ENCODE measurements at regions not wholly inside any gene's neighbourhood (a gene's known extent, or its start where the extent isn't known, plus 50 kb on each side); places are given as distances from the start of the nearest gene placed in this dataset.

DNA sequence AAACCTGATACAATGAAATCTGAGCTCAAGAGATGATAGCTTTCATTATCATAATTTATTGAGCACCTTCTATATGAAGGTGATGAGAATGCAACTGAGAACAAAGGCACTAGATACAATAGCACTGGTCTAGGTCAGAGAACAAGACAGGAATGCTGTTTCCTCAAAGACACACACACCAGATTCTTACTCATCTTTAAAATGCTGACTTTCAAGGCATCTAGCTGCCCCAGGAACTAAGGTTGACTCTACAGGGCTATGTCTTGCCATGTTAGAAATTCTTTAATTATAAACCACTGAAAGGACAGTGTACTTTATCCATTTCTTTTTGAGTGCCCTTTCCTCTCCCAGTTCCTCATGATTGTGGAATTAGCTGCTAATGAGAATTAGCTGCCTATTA, 195.4 kb upstream of the RMST start:
- no peak overlapping the region for H3K27ac ChIP-seq (ENCODE audit: control insufficient read depth, insufficient read depth, low read length)
- FAIRE-seq: no peak
- no peaks in the 10 kb centered on the region for H3K9me3 ChIP-seq (ENCODE audit: control insufficient read depth, low read depth, low read length)
- H2AFZ ChIP-seq (ENCODE audit: control insufficient read depth, low read length): no peak overlapping the region
- no peak overlapping the region for H3K4me3 ChIP-seq (ENCODE audit: control insufficient read depth in 2 of 3, extremely low read depth in 1 of 3, insufficient read depth in 2 of 3, low read depth in 1 of 3, low read length in 3 of 3)
- H3K9me1 ChIP-seq (ENCODE audit: control insufficient read depth, extremely low read depth, insufficient read depth, low read length): no peaks in the 10 kb centered on the region
- dilution Hi-C loops (cut with MboI; ENCODE audit: extremely low pct_ligation_motif_present, low sequenced_read_pairs): no loop called here
- DNase-seq (ENCODE audit: low read depth, low spot score): no peak
- H3K79me2 ChIP-seq (ENCODE audit: control insufficient read depth, insufficient read depth, low read length): no peaks in the 10 kb centered on the region
- no peak for TF ChIP-seq EZH2 (IDR thresholded peaks at IDR 0.05; ENCODE audit: low read length)
- TF ChIP-seq CTCF (optimal IDR thresholded peaks at IDR 0.05 in 1 of 3, IDR thresholded peaks at IDR 0.05 in 1 of 3, conservative IDR thresholded peaks at IDR 0.05 in 1 of 3; ENCODE audit: extremely low read depth in 1 of 3, insufficient read depth in 2 of 3, low read length in 3 of 3): no peak
- no peaks in the 10 kb centered on the region for H3K27me3 ChIP-seq (ENCODE audit: control insufficient read depth, extremely low read depth, insufficient read depth, low read length)
- H3K9ac ChIP-seq (ENCODE audit: control insufficient read depth, extremely low read depth, insufficient read depth, low read length): no peak overlapping the region
- H3K4me1 ChIP-seq (ENCODE audit: control insufficient read depth, extremely low read depth, insufficient read depth, low read length): no peaks in the 10 kb centered on the region
- no peak overlapping the region for H3K4me2 ChIP-seq (ENCODE audit: control insufficient read depth, extremely low read depth, insufficient read depth, low read depth, low read length)
- H4K20me1 ChIP-seq (ENCODE audit: control insufficient read depth, extremely low read depth, insufficient read depth, low read length): no peaks in the 10 kb centered on the region
- no peaks in the 10 kb centered on the region for H3K36me3 ChIP-seq (ENCODE audit: control insufficient read depth in 2 of 2, extremely low read depth in 1 of 2, insufficient read depth in 2 of 2, low read length in 2 of 2)

- H3K27ac ChIP-seq (ENCODE audit: control insufficient read depth, insufficient read depth, low read length): no peak overlapping the region
- DNase-seq (ENCODE audit: low read depth, low spot score): no peak
- no peaks in the 10 kb centered on the region for H3K79me2 ChIP-seq (ENCODE audit: control insufficient read depth, insufficient read depth, low read length)
- dilution Hi-C loops (cut with MboI; ENCODE audit: extremely low pct_ligation_motif_present, low sequenced_read_pairs): no loop called here
- H2AFZ ChIP-seq (ENCODE audit: control insufficient read depth, low read length): no peak overlapping the region
- H3K9ac ChIP-seq (ENCODE audit: control insufficient read depth, extremely low read depth, insufficient read depth, low read length): no peak overlapping the region
- H3K27me3 ChIP-seq (ENCODE audit: control insufficient read depth, extremely low read depth, insufficient read depth, low read length): no peaks in the 10 kb centered on the region
- no peak overlapping the region for H3K4me2 ChIP-seq (ENCODE audit: control insufficient read depth, extremely low read depth, insufficient read depth, low read depth, low read length)
- H3K9me1 ChIP-seq (ENCODE audit: control insufficient read depth, extremely low read depth, insufficient read depth, low read length): no peaks in the 10 kb centered on the region
- FAIRE-seq: no peak
- H3K36me3 ChIP-seq (ENCODE audit: control insufficient read depth in 2 of 2, extremely low read depth in 1 of 2, insufficient read depth in 2 of 2, low read length in 2 of 2): no peaks in the 10 kb centered on the region
- no peaks in the 10 kb centered on the region for H3K9me3 ChIP-seq (ENCODE audit: control insufficient read depth, low read depth, low read length)
- TF ChIP-seq CTCF (optimal IDR thresholded peaks at IDR 0.05 in 1 of 3, IDR thresholded peaks at IDR 0.05 in 1 of 3, conservative IDR thresholded peaks at IDR 0.05 in 1 of 3; ENCODE audit: extremely low read depth in 1 of 3, insufficient read depth in 2 of 3, low read length in 3 of 3): no peak
- H4K20me1 ChIP-seq (ENCODE audit: control insufficient read depth, extremely low read depth, insufficient read depth, low read length): no peaks in the 10 kb centered on the region
- H3K4me1 ChIP-seq (ENCODE audit: control insufficient read depth, extremely low read depth, insufficient read depth, low read length): no peaks in the 10 kb centered on the region
- H3K4me3 ChIP-seq (ENCODE audit: control insufficient read depth in 2 of 3, extremely low read depth in 1 of 3, insufficient read depth in 2 of 3, low read depth in 1 of 3, low read length in 3 of 3): no peak overlapping the region
Measured at GRCh38 chr12:97267594-97268202, 194.9 kb upstream of the RMST start.
